ENCODE measurements at regions not wholly inside any gene's neighbourhood (a gene's known extent, or its start where the extent isn't known, plus 50 kb on each side); places are given as distances from the start of the nearest gene placed in this dataset.

DNA sequence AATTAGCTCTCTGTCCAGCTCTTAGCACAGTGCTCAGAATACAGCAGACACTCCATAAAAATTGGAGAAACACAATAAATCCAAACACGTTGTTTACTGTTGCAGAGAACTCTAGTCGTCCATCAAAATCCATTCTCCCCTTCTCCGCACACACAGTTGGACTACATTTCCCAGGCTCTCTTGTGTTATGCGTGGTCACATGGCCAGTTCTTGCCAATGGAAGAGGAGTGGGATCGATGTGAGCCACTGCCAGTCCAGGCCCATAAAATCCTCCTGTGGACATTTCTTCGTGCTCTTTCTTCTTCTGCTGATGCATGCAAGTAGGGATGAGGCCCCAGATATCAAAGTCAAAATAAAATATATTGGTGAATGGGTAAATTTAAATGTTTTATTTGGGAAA, 114.3 kb upstream of the FMN2 start:
- Histone ChIP-seq H3K27me3 (no peaks in the 10 kb centered on the region), H3K27ac (no peak overlapping the region), H3K4me1 (no peaks in the 10 kb centered on the region), H3K4me3 (no peak overlapping the region), H3K9me3 (no peaks in the 10 kb centered on the region), H3K36me3 (no peaks in the 10 kb centered on the region)
- DNase-seq: no peak
- no peak for TF ChIP-seq POLR2A (IDR thresholded peaks at IDR 0.05)
- TF ChIP-seq, protein P1, sequence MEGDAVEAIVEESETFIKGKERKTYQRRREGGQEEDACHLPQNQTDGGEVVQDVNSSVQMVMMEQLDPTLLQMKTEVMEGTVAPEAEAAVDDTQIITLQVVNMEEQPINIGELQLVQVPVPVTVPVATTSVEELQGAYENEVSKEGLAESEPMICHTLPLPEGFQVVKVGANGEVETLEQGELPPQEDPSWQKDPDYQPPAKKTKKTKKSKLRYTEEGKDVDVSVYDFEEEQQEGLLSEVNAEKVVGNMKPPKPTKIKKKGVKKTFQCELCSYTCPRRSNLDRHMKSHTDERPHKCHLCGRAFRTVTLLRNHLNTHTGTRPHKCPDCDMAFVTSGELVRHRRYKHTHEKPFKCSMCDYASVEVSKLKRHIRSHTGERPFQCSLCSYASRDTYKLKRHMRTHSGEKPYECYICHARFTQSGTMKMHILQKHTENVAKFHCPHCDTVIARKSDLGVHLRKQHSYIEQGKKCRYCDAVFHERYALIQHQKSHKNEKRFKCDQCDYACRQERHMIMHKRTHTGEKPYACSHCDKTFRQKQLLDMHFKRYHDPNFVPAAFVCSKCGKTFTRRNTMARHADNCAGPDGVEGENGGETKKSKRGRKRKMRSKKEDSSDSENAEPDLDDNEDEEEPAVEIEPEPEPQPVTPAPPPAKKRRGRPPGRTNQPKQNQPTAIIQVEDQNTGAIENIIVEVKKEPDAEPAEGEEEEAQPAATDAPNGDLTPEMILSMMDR (IDR thresholded peaks at IDR 0.05): no peak
- intact Hi-C loops (cut with DNase I): no loop called here
- WGBS (ENCODE audit: insufficient coverage, low coverage, low lambda C conversion rate, missing lambda C conversion rate): 64% methylated on average over 6 of the region's 6 CpGs
- no peak for ATAC-seq

DNA sequence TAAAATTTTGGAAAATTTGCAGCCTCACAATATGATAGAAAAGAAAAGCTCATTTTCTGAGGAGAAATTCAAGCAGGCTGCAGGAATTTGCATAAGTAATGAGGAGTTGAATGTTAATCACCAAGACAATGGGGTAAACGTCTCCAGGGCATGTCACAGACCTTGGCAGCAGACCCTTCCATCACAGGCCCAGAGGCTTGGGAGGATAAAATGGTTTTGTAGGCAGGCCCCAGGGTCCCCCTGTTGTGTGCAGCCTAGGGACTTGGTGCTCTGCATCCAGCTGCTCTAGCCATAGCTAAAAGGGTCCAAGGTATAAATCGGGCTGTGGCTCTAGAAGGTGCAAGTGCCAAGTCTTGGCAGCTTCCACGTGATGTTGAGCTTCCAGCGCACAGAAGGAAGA, 112.2 kb upstream of the FMN2 start:
- 34% methylated on average over 4 of the region's 4 CpGs for WGBS (ENCODE audit: insufficient coverage, low coverage, low lambda C conversion rate, missing lambda C conversion rate)

DNA sequence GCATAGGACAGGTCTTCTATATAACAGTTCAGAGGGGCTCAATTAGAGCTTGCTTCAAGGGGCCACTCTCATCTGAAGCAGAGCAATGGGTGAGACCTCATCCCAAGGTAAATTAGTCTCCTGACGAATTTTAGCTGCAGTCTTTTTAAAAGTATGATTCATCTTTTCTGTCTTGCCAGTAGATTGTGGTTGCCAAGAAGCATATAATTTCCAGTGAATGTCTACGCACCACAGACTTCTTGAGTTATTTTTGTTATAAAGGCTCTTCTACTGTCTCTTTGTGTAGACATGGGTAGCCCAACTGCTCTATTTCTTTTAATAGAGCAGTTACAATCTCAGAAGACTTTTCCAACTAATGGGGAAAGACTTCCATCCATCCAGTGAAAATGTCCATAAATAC, 108.9 kb upstream of the FMN2 start:
- Histone ChIP-seq H3K4me1 (no peaks in the 10 kb centered on the region), H3K4me3 (no peak overlapping the region), H3K27ac (no peak overlapping the region), H3K36me3 (no peaks in the 10 kb centered on the region), H3K27me3 (no peaks in the 10 kb centered on the region), H3K9me3 (no peaks in the 10 kb centered on the region)
- WGBS (ENCODE audit: insufficient coverage, low coverage, low lambda C conversion rate, missing lambda C conversion rate): 57% methylated on average over 2 of the region's 2 CpGs
- ATAC-seq (no peak), DNase-seq (no peak)
- TF ChIP-seq, protein P1 (IDR thresholded peaks at IDR 0.05): no peak
- TF ChIP-seq POLR2A (IDR thresholded peaks at IDR 0.05): no peak
- intact Hi-C loops (cut with DNase I): no loop called here

More for the DNA sequence above, 112.2 kb upstream of the FMN2 start:
- Histone ChIP-seq H3K9me3 (no peaks in the 10 kb centered on the region), H3K27ac (no peak overlapping the region), H3K27me3 (no peaks in the 10 kb centered on the region), H3K36me3 (no peaks in the 10 kb centered on the region), H3K4me1 (no peaks in the 10 kb centered on the region), H3K4me3 (no peak overlapping the region)
- DNase-seq (no peak), ATAC-seq (no peak)
- TF ChIP-seq, protein P1 (IDR thresholded peaks at IDR 0.05): no peak
- no peak for TF ChIP-seq POLR2A (IDR thresholded peaks at IDR 0.05)
- intact Hi-C loops (cut with DNase I): no loop called here

DNA sequence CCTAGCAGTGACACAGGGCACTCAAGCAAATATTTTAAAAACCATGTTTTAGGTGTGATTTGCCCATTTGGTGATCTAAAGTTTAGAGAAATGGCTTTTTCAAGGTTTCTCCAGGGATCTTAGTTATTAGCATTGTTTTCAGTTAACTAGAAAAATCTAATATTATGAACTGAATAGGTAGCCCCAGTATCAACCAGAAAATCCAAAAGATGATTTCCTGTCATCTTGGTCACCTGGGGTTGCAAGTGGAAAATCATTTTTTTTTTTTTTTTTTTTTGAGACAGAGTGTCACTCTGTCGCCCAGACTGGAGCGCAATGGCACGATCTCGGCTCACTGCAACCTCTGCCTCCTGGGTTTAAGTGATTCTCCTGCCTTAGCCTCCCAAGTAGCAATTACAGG, 106.6 kb upstream of the FMN2 start:
- H3K9me3 ChIP-seq: no peaks in the 10 kb centered on the region
- TF ChIP-seq, protein P1 (IDR thresholded peaks at IDR 0.05): no peak
- no peak for TF ChIP-seq POLR2A (IDR thresholded peaks at IDR 0.05)
- intact Hi-C loops (cut with DNase I): no loop called here
- H3K27me3 ChIP-seq: no peaks in the 10 kb centered on the region
- WGBS (ENCODE audit: insufficient coverage, low coverage, low lambda C conversion rate, missing lambda C conversion rate): 89% methylated on average over 3 of the region's 4 CpGs
- no peaks in the 10 kb centered on the region for H3K4me1 ChIP-seq
- ATAC-seq (no peak), DNase-seq (no peak)
- no peak overlapping the region for H3K4me3 ChIP-seq
- no peaks in the 10 kb centered on the region for H3K36me3 ChIP-seq
- H3K27ac ChIP-seq: no peak overlapping the region

All from right lobe of liver (tissue), 6 donors.